Tibial nerve (tissue), 4 donors: ENCODE measurements at regions not wholly inside any gene's neighbourhood (a gene's known extent, or its start where the extent isn't known, plus 50 kb on each side); places are given as distances from the start of the nearest gene placed in this dataset.

Experiments
- DNase-seq, 2 donors: peaks; one replicate each; pipeline ENCODE4 v3.0.0-alpha.2; 2019; ENCODE audit warnings: low spot score in 2 of 2
- H3K27ac ChIP-seq, 4 donors: fragments of 200-600 bp; sonication (generic) in 3 of 4; one replicate each; pipeline ENCODE4 v1.5.1; 2017 to 2019; ENCODE audit warnings: mild to moderate bottlenecking in 1 of 4
- H3K27me3 ChIP-seq, 2 donors: fragments of 200-600 bp; sonication (generic) in 1 of 2; one replicate each; pipeline versions ENCODE4 v1.5.1 to v1.6.0; 2017 to 2019
- H3K36me3 ChIP-seq, 3 donors: fragments of 200-600 bp; sonication (generic); one replicate each; pipeline ENCODE4 v1.5.1; 2018 to 2019
- H3K4me1 ChIP-seq, 4 donors: fragments of 200-600 bp; sonication (generic) in 3 of 4; one replicate each; pipeline ENCODE4 v1.5.1; 2017 to 2019
- H3K4me3 ChIP-seq, 4 donors: fragments of 200-600 bp; sonication (generic) in 3 of 4; one replicate each; pipeline ENCODE4 v1.5.1; 2017 to 2019; ENCODE audit warnings: mild to moderate bottlenecking in 1 of 4, moderate library complexity in 1 of 4
- H3K9me3 ChIP-seq, 4 donors: fragments of 200-600 bp; sonication (generic) in 3 of 4; one replicate each; pipeline ENCODE4 v1.5.1; 2017 to 2019
- EP300 ChIP-seq, 2 donors: sonication (generic); formaldehyde crosslinking; IDR thresholded peaks; one replicate each; pipeline ENCODE4 v1.6.1; 2017; ENCODE audit warnings: antibody characterized with exemption in 2 of 2, mild to moderate bottlenecking in 1 of 2
- POLR2A ChIP-seq, 2 donors: fragments of 450-650 bp; IDR thresholded peaks; one replicate each; pipeline ENCODE4 v1.6.1; 2017; ENCODE audit warnings: antibody characterized with exemption in 2 of 2, mild to moderate bottlenecking in 2 of 2, moderate library complexity in 2 of 2
- WGBS, 2 donors: methylation state at CpG; one replicate each; pipeline ENCODE4 v1.1.5; 2018; 5-methylcytosine and 5-hydroxymethylcytosine counted together
- TF ChIP-seq, protein P1 (sequence below), 5 experiments: fragments of 200-600 bp in 3 of 5; fragments of 450-650 bp in 2 of 5; sonication (generic) in 3 of 5; IDR thresholded peaks; one replicate each; pipeline ENCODE4 v1.5.1; 2016 to 2019; ENCODE audit warnings: antibody characterized with exemption in 5 of 5, mild to moderate bottlenecking in 3 of 5, moderate library complexity in 2 of 5

DNA sequence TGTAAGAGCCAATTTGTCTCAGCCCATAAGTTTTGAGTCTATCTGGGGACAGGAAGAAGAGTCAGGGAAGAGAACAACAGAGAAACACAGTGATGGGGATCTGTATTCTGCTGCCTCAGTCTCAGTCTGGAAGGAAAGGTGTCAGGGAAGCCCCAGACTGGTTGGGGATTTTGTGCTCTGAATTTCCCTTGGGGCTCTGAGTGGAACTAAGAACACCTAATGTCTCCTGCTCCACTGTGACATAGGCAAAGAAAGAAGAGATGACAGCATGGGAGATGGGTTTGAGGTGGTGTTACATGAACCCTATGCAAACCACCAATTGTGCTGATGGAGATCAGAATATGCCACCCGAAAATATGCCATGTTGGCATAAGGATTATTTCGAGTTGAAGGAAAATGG lies 139.5 kb upstream of the MYLIP start:
- WGBS, 2 donors: 95 to 98% methylated on average over 2 of the region's 2 CpGs
- Histone ChIP-seq H3K27ac (no peak overlapping the region), H3K4me1 (no peaks in the 10 kb centered on the region), H3K4me3 (no peak overlapping the region), H3K27me3 (no peaks in the 10 kb centered on the region), H3K36me3 (no peaks in the 10 kb centered on the region), H3K9me3 (no peaks in the 10 kb centered on the region)
- TF ChIP-seq EP300 (IDR thresholded peaks at IDR 0.05) (no peak), POLR2A (IDR thresholded peaks at IDR 0.05) (no peak)
- TF ChIP-seq, protein P1, sequence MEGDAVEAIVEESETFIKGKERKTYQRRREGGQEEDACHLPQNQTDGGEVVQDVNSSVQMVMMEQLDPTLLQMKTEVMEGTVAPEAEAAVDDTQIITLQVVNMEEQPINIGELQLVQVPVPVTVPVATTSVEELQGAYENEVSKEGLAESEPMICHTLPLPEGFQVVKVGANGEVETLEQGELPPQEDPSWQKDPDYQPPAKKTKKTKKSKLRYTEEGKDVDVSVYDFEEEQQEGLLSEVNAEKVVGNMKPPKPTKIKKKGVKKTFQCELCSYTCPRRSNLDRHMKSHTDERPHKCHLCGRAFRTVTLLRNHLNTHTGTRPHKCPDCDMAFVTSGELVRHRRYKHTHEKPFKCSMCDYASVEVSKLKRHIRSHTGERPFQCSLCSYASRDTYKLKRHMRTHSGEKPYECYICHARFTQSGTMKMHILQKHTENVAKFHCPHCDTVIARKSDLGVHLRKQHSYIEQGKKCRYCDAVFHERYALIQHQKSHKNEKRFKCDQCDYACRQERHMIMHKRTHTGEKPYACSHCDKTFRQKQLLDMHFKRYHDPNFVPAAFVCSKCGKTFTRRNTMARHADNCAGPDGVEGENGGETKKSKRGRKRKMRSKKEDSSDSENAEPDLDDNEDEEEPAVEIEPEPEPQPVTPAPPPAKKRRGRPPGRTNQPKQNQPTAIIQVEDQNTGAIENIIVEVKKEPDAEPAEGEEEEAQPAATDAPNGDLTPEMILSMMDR (IDR thresholded peaks at IDR 0.05): no peak
- no peak for DNase-seq

DNA sequence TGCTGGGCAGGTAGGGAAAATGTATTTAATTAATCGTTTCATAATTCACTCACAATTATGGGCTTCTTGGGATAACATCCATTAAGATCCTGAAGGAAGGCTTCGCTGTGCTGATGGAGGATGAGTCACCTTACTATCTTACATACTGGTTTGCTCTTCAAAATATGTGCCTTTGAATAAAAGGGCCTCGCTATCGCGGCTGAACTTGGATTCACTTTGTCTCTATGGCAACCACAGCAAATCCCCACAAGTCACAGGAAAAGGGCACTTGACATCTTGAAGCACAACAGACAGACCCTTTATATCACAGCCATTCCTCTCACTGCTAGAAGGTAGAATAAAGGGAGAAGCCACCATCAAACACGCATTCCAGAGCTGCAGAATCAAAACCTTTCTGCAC lies 141.3 kb upstream of the MYLIP start:
- Histone ChIP-seq H3K27ac (no peak overlapping the region), H3K36me3 (no peaks in the 10 kb centered on the region), H3K4me3 (no peak overlapping the region), H3K27me3 (no peaks in the 10 kb centered on the region), H3K4me1 (no peaks in the 10 kb centered on the region), H3K9me3 (no peaks in the 10 kb centered on the region)
- 53 to 55% methylated on average over 6 of the region's 6 CpGs for WGBS, 2 donors
- no peak for DNase-seq
- TF ChIP-seq EP300 (IDR thresholded peaks at IDR 0.05): no peak
- TF ChIP-seq, protein P1 (IDR thresholded peaks at IDR 0.05): no peak
- no peak for TF ChIP-seq POLR2A (IDR thresholded peaks at IDR 0.05)

DNA sequence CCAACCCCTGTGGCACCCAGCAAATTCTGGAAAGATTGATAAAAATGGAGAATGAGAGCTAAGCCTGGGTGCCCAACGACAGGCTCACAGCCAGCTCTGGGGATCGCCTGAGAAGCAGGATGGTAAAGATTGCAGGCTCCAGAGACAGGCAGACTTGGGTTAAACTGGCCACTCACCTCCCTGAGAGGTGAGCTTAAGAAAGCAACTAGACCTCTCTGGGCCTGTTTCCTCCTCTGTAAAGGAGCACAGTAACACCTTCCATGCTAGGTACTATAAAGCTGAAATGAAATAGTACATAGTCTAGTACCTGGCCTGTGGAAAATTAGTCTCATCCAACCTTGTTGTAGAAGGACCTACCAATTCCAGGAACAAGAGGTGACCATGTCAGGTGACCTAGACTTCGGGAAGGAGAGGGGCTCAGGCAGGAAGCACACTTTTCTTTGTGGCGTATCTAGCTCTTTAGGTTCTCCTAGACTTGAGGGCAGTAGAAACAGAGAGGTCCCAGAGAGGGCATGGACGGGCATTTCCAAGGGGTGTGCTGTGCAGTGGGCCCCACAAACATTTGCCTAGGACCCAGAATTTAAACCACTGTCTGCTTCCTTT lies 142.8 kb upstream of the MYLIP start:
- Histone ChIP-seq H3K36me3 (no peaks in the 10 kb centered on the region), H3K27me3 (no peaks in the 10 kb centered on the region), H3K27ac (no peak overlapping the region), H3K4me1 (no peaks in the 10 kb centered on the region), H3K9me3 (no peaks in the 10 kb centered on the region), H3K4me3 (no peak overlapping the region)
- DNase-seq: no peak
- WGBS, 2 donors: 87 to 88% methylated on average over 5 of the region's 5 CpGs
- TF ChIP-seq, protein P1 (IDR thresholded peaks at IDR 0.05): no peak
- TF ChIP-seq POLR2A (IDR thresholded peaks at IDR 0.05) (no peak), EP300 (IDR thresholded peaks at IDR 0.05) (no peak)

DNA sequence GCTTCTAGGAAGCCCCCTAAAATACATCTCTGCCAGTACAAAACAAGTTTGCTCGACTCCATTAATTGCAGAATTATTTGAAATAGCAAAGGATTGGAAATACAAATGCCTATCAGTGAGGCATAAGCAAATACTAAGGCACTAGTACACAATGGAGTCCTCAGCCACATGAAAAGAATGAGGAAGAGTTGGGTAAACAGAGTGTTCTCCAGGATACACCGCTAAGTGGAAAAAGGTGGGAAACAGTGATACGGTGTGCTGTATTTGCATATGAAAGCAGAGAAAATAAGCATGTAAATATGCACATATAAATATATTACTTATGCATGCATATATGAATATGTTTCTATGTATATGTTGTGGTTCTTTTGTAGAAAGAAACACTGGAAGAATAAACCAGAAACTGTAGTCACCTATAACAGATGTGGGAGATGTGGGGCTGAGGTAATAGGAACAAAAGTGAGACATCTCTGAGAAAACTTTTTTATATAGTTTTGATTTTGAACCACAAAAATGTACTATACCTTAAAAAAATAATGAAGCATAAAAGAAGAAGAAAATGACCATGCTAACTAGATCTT lies 143.4 kb upstream of the MYLIP start:
- H3K27ac ChIP-seq: no peak overlapping the region
- H3K4me3 ChIP-seq: no peak overlapping the region
- H3K36me3 ChIP-seq: no peaks in the 10 kb centered on the region
- no peaks in the 10 kb centered on the region for H3K27me3 ChIP-seq
- no peak for TF ChIP-seq POLR2A (IDR thresholded peaks at IDR 0.05)
- TF ChIP-seq, protein P1 (IDR thresholded peaks at IDR 0.05): no peak
- TF ChIP-seq EP300 (IDR thresholded peaks at IDR 0.05): no peak
- no peaks in the 10 kb centered on the region for H3K4me1 ChIP-seq
- H3K9me3 ChIP-seq: no peaks in the 10 kb centered on the region
- no peak for DNase-seq
- 86 to 93% methylated on average over 3 of the region's 3 CpGs for WGBS, 2 donors

DNA sequence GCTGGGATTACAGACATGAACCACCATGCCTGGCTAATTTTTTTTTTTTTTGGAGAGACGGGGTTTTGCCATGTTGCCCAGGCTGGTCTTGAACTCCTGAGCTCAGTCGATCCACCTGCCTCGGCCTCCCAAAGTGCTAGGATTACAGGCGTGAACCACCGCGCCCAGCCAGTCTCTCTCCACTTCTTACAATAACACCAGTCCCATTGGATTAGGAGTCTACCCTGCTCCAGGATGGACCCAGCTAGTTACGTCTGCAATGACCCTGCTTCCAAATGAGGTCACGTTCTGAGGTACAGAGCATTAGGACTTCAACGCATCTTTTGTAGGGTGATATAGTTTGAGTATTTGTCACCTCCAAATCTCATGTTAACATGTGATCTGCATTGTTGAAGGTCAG lies 146.9 kb upstream of the MYLIP start:
- Histone ChIP-seq H3K4me1 (no peaks in the 10 kb centered on the region), H3K9me3 (no peaks in the 10 kb centered on the region), H3K27me3 (no peaks in the 10 kb centered on the region), H3K27ac (no peak overlapping the region), H3K4me3 (no peak overlapping the region), H3K36me3 (no peaks in the 10 kb centered on the region)
- no peak for DNase-seq
- TF ChIP-seq POLR2A (IDR thresholded peaks at IDR 0.05): no peak
- TF ChIP-seq, protein P1 (IDR thresholded peaks at IDR 0.05): no peak
- TF ChIP-seq EP300 (IDR thresholded peaks at IDR 0.05): no peak
- 93 to 97% methylated on average over 5 to 9 of the region's 9 CpGs for WGBS, 2 donors
